GM12878 (cell line): ENCODE measurements at regions not wholly inside any gene's neighbourhood (a gene's known extent, or its start where the extent isn't known, plus 50 kb on each side); places are given as distances from the start of the nearest gene placed in this dataset.

Experiments used
- ATAC-seq: fragments of 200-7000 bp; cut with Tn5 transposase; 3 replicates; pipeline ENCODE4 v1.9.1; 2020; ENCODE audit warnings: mild to moderate bottlenecking, moderate library complexity
- BruUV-seq: library from RNA; stranded (reverse); fragments of 400-500 nt; replicated peaks from 2 replicates; lab custom pipeline; 2021; lab: Mats Ljungman, UMichigan
- CTCF ChIA-PET: fragments of 300-600 bp; sonication (Branson Sonifier 250); formaldehyde crosslinking; extraction: SDS; loops from one replicate; lab custom pipeline; 2021; ENCODE audit warnings: inconsistent platforms; lab: Yijun Ruan, JAX
- POLR2A ChIA-PET: fragments of 350-600 bp; formaldehyde crosslinking; extraction: SDS; loops from one replicate; lab custom pipeline; 2021; ENCODE audit warnings: inconsistent platforms; lab: Charles Lee
- RAD21 ChIA-PET: fragments of 300-600 bp; sonication (Branson Sonifier 250); formaldehyde crosslinking; loops from one replicate; lab custom pipeline; 2023; ENCODE audit warnings: antibody characterized with exemption; ENCODE audit not compliant: unreplicated experiment; lab: Charles Lee
- SMC1A ChIA-PET: fragments of 300-600 bp; sonication (Branson Sonifier 250); formaldehyde crosslinking; loops from one replicate; lab custom pipeline; 2023; ENCODE audit not compliant: unreplicated experiment, uncharacterized antibody; lab: Charles Lee
- DNase-seq: peaks from one replicate; pipeline ENCODE4 v3.0.0-alpha.2; 2011; ENCODE audit warnings: low read depth, low spot score
- FAIRE-seq: peaks from 3 replicates; lab custom pipeline; 2011; peaks lifted over from hg19 to GRCh38; lab: Jason Lieb, UNC
- H2AFZ ChIP-seq: 2 replicates; pipeline ENCODE4 v1.6.0; 2011; ENCODE audit warnings: low read depth, low read length, control low read depth; ENCODE audit not compliant: control insufficient read depth
- H3K27ac ChIP-seq: 2 replicates; pipeline ENCODE4 v1.5.1; 2011; ENCODE audit warnings: control low read depth; ENCODE audit not compliant: control insufficient read depth, insufficient read depth
- H3K27me3 ChIP-seq, 2 experiments: replicated peaks in 1 of 2; 2 replicates each; pipeline versions ENCODE4 v1.6.0 to v1.6.1; 2011; ENCODE audit warnings: low read length in 1 of 2; ENCODE audit not compliant: control insufficient read depth in 2 of 2, insufficient read depth in 2 of 2
- H3K36me3 ChIP-seq, 2 experiments: 2 replicates each; pipeline ENCODE4 v1.5.1; 2011; ENCODE audit warnings: low read length in 1 of 2; ENCODE audit not compliant: control insufficient read depth in 2 of 2, insufficient read depth in 2 of 2
- H3K4me1 ChIP-seq: 2 replicates; pipeline ENCODE4 v1.6.1; 2011; ENCODE audit warnings: mild to moderate bottlenecking, low read length, moderate library complexity, mixed read lengths; ENCODE audit not compliant: control insufficient read depth, insufficient read depth
- H3K4me2 ChIP-seq: 2 replicates; pipeline ENCODE4 v1.6.0; 2011; ENCODE audit warnings: control low read depth; ENCODE audit not compliant: control insufficient read depth, insufficient read depth
- H3K4me3 ChIP-seq: fragments of 200-600 bp; sonication (generic); 2 replicates; pipeline ENCODE4 v1.5.1; 2016
- H3K79me2 ChIP-seq: 2 replicates; pipeline ENCODE4 v1.6.0; 2011; ENCODE audit warnings: low read length; ENCODE audit not compliant: control insufficient read depth, insufficient read depth
- H3K9ac ChIP-seq: 2 replicates; pipeline ENCODE4 v1.8.0; 2011; ENCODE audit warnings: low read length, control low read depth, mixed read lengths; ENCODE audit not compliant: control insufficient read depth, insufficient read depth
- H3K9me3 ChIP-seq: replicated peaks from 3 replicates; pipeline ENCODE4 v1.5.1; 2011; ENCODE audit warnings: mild to moderate bottlenecking, low read length; ENCODE audit not compliant: control insufficient read depth, insufficient read depth
- H4K20me1 ChIP-seq: 2 replicates; pipeline ENCODE4 v1.6.0; 2011; ENCODE audit not compliant: control insufficient read depth, insufficient read depth
- ZBTB11 ChIP-seq: fragments of 450-650 bp; formaldehyde crosslinking; IDR thresholded peaks from 2 replicates; pipeline ENCODE4 v1.5.0; 2022; ENCODE audit warnings: mild to moderate bottlenecking, missing genetic modification characterization
- WGBS: methylation state at CpG from one replicate; pipeline ENCODE4 v1.1.6; 2016; ENCODE audit warnings: low lambda C conversion rate; ENCODE audit not compliant: insufficient replicate concordance, insufficient coverage; ENCODE audit errors: missing lambda C conversion rate; 5-methylcytosine and 5-hydroxymethylcytosine counted together
- in situ Hi-C: fragments of 300-500 bp; cut with MboI; formaldehyde crosslinking; loops from 9 replicates; pipeline ENCODE4 v1.14.3; 2018; ENCODE audit warnings: mixed read lengths
- intact Hi-C: fragments of 100-400 bp; cut with micrococcal nuclease; formaldehyde crosslinking; loops from one replicate; pipeline ENCODE4 v1.14.2; 2022; ENCODE audit not compliant: unreplicated experiment
- TF ChIP-seq, protein P1 (sequence below): fragments of 450-650 bp; conservative IDR thresholded peaks from 2 replicates; pipeline ENCODE4 v1.6.1; 2017; ENCODE audit warnings: mild to moderate bottlenecking, moderate library complexity

DNA sequence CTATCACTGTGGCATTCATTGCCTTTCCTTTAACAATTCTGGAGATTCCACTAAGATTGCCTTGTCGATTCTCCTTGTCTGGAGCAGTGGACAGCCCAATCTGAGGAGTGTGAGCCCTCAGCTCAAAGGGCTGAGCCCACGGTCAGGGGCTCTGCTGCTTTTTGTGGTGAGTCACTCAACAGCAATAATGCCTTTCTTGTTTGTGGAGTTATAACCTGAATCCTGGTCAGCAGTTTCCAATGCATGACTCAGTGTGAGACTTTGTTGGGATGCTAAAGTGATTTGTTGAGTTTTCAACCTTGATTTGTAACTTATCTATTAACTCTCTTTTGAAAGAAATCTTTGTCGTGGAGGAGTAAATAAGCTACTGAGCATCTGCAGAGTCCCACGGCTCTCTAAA is 183.5 kb downstream of the TJP1 start:
- intact Hi-C loops = no loop called here
- 5% methylated on average over 4 of the region's 4 CpGs for WGBS
- SMC1A ChIA-PET = no interaction called here

More for the DNA sequence above, 183.5 kb downstream of the TJP1 start:
- Histone ChIP-seq H3K9ac (no peak overlapping the region), H3K9me3 (no peaks in the 10 kb centered on the region; the same call in 2 of the 3 replicates), H3K36me3 (no peaks in the 10 kb centered on the region), H4K20me1 (no peaks in the 10 kb centered on the region), H3K4me3 (no peak overlapping the region), H3K27me3 (no peaks in the 10 kb centered on the region)
- DNase-seq = no peak
- in situ Hi-C loops = no loop called here
- FAIRE-seq = no peak
- CTCF ChIA-PET = no interaction called here
- no TSS peak for BruUV-seq
- ATAC-seq = no peak
- TF ChIP-seq ZBTB11 = no peak
- TF ChIP-seq, protein P1, sequence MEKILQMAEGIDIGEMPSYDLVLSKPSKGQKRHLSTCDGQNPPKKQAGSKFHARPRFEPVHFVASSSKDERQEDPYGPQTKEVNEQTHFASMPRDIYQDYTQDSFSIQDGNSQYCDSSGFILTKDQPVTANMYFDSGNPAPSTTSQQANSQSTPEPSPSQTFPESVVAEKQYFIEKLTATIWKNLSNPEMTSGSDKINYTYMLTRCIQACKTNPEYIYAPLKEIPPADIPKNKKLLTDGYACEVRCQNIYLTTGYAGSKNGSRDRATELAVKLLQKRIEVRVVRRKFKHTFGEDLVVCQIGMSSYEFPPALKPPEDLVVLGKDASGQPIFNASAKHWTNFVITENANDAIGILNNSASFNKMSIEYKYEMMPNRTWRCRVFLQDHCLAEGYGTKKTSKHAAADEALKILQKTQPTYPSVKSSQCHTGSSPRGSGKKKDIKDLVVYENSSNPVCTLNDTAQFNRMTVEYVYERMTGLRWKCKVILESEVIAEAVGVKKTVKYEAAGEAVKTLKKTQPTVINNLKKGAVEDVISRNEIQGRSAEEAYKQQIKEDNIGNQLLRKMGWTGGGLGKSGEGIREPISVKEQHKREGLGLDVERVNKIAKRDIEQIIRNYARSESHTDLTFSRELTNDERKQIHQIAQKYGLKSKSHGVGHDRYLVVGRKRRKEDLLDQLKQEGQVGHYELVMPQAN = no peak
- TF ChIP-seq, all 136 proteins: peak for 0
- H2AFZ ChIP-seq = no peak overlapping the region
- no peak overlapping the region for H3K27ac ChIP-seq
- no peaks in the 10 kb centered on the region for H3K79me2 ChIP-seq
- ChIA-PET RAD21 (interaction anchor here (0.7 kb wide), 1 partner anchor 20 kb away, joined by 3 read pairs; no protein-coding TSS in a partner anchor), POLR2A (no interaction called here)
- no peaks in the 10 kb centered on the region for H3K4me1 ChIP-seq
- H3K4me2 ChIP-seq = no peak overlapping the region
